ENCODE measurements at regions not wholly inside any gene's neighbourhood (a gene's known extent, or its start where the extent isn't known, plus 50 kb on each side); places are given as distances from the start of the nearest gene placed in this dataset.

GRCh38 chr2:173764094-173764493, 201.1 kb downstream of the SP3 start:
- DNase-seq (ENCODE audit: low read depth in 2 of 2), result no peak

- no peak for DNase-seq (ENCODE audit: low read depth in 2 of 2)
Measured at GRCh38 chr2:173766537-173767289, 198.5 kb downstream of the SP3 start.

- DNase-seq (ENCODE audit: low read depth in 2 of 2), result no peak
Measured at GRCh38 chr2:173770947-173771678, 194.1 kb downstream of the SP3 start.

GRCh38 chr2:173772205-173772604, 193.0 kb downstream of the SP3 start:
- no peak for DNase-seq (ENCODE audit: low read depth in 2 of 2)

GRCh38 chr2:173773076-173773475, 192.1 kb downstream of the SP3 start:
- no peak for DNase-seq (ENCODE audit: low read depth in 2 of 2)

GRCh38 chr2:173775440-173775839, 189.7 kb downstream of the SP3 start:
- no peak for DNase-seq (ENCODE audit: low read depth in 2 of 2)

GRCh38 chr2:173782681-173783080, 182.5 kb downstream of the SP3 start:
- no peak for DNase-seq (ENCODE audit: low read depth in 2 of 2)

- no peak for DNase-seq (ENCODE audit: low read depth in 2 of 2)
Measured at GRCh38 chr2:173783382-173783781, 181.8 kb downstream of the SP3 start.

- DNase-seq (ENCODE audit: low read depth in 2 of 2), result no peak
Measured at GRCh38 chr2:173785813-173786212, 179.4 kb downstream of the SP3 start.

- no peak for DNase-seq (ENCODE audit: low read depth in 2 of 2)
Measured at GRCh38 chr2:173791502-173791901, 173.7 kb downstream of the SP3 start.

- DNase-seq (ENCODE audit: low read depth in 2 of 2), result no peak
Measured at GRCh38 chr2:173792166-173792565, 173.0 kb downstream of the SP3 start.

GRCh38 chr2:173792741-173793140, 172.4 kb downstream of the SP3 start:
- DNase-seq (ENCODE audit: low read depth in 2 of 2), result no peak

GRCh38 chr2:173793709-173794565, 171.2 kb downstream of the SP3 start:
- no peak for DNase-seq (ENCODE audit: low read depth in 2 of 2)

GRCh38 chr2:173797586-173798263, 167.4 kb downstream of the SP3 start:
- no peak for DNase-seq (ENCODE audit: low read depth in 2 of 2)

- no peak for DNase-seq (ENCODE audit: low read depth in 2 of 2)
Measured at GRCh38 chr2:173802518-173802917, 162.7 kb downstream of the SP3 start.

GRCh38 chr2:173803449-173803848, 161.7 kb downstream of the SP3 start:
- DNase-seq (ENCODE audit: low read depth in 2 of 2), result no peak

GRCh38 chr2:173806761-173807160, 158.4 kb downstream of the SP3 start:
- DNase-seq (ENCODE audit: low read depth in 2 of 2), result no peak

GRCh38 chr2:173808718-173809117, 156.5 kb downstream of the SP3 start:
- DNase-seq (ENCODE audit: low read depth in 2 of 2), result no peak

GRCh38 chr2:173812321-173812720, 152.9 kb downstream of the SP3 start:
- DNase-seq (ENCODE audit: low read depth in 2 of 2), result no peak

- DNase-seq (ENCODE audit: low read depth in 2 of 2), result no peak
Measured at GRCh38 chr2:173814306-173814705, 150.9 kb downstream of the SP3 start.

- DNase-seq (ENCODE audit: low read depth in 2 of 2), result no peak
Measured at GRCh38 chr2:173815772-173816171, 149.4 kb downstream of the SP3 start.

- no peak for DNase-seq (ENCODE audit: low read depth in 2 of 2)
Measured at GRCh38 chr2:173817582-173817981, 147.6 kb downstream of the SP3 start.

Measured in fibroblast of skin of left quadriceps (primary cell).